ENCODE measurements at regions not wholly inside any gene's neighbourhood (a gene's known extent, or its start where the extent isn't known, plus 50 kb on each side); places are given as distances from the start of the nearest gene placed in this dataset.
"Not testable (repeated sequence)": the region's sequence is repeated elsewhere in the genome, so short reads cannot be mapped to it uniquely, and the experiment has no call there.

- Mint-ChIP-seq H3K27me3 (ENCODE audit: unreplicated experiment) (no peaks in the 10 kb centered on the region), H3K36me3 (ENCODE audit: unreplicated experiment) (no peaks in the 10 kb centered on the region), H3K4me3 (ENCODE audit: unreplicated experiment) (no peak overlapping the region), H3K4me1 (ENCODE audit: unreplicated experiment) (no peaks in the 10 kb centered on the region), H3K9me3 (ENCODE audit: unreplicated experiment) (no peaks in the 10 kb centered on the region), H3K27ac (ENCODE audit: unreplicated experiment) (no peak overlapping the region)
- no peak for DNase-seq (ENCODE audit: extremely low spot score, unreplicated experiment)
- TF ChIP-seq CTCF (IDR thresholded peaks at IDR 0.05) = no peak
Observed at GRCh38 chr4:31877429-31877828, 1157.3 kb downstream of the PCDH7 start.

GRCh38 chr4:31880837-31881236 is 1160.7 kb downstream of the PCDH7 start:
- not testable (repeated sequence) for DNase-seq (ENCODE audit: extremely low spot score, unreplicated experiment); H3K9me3 Mint-ChIP-seq (ENCODE audit: unreplicated experiment); H3K4me1 Mint-ChIP-seq (ENCODE audit: unreplicated experiment); H3K27ac Mint-ChIP-seq (ENCODE audit: unreplicated experiment); H3K36me3 Mint-ChIP-seq (ENCODE audit: unreplicated experiment); H3K4me3 Mint-ChIP-seq (ENCODE audit: unreplicated experiment); H3K27me3 Mint-ChIP-seq (ENCODE audit: unreplicated experiment)

GRCh38 chr4:31896349-31896748 is 1176.2 kb downstream of the PCDH7 start:
- H3K4me1 Mint-ChIP-seq (ENCODE audit: unreplicated experiment) = no peaks in the 10 kb centered on the region
- no peak for TF ChIP-seq CTCF (IDR thresholded peaks at IDR 0.05)
- H3K36me3 Mint-ChIP-seq (ENCODE audit: unreplicated experiment) = no peaks in the 10 kb centered on the region
- no peak for DNase-seq (ENCODE audit: extremely low spot score, unreplicated experiment)
- H3K4me3 Mint-ChIP-seq (ENCODE audit: unreplicated experiment) = no peak overlapping the region
- no peaks in the 10 kb centered on the region for H3K27me3 Mint-ChIP-seq (ENCODE audit: unreplicated experiment)
- H3K9me3 Mint-ChIP-seq (ENCODE audit: unreplicated experiment) = no peaks in the 10 kb centered on the region
- H3K27ac Mint-ChIP-seq (ENCODE audit: unreplicated experiment) = no peak overlapping the region

- no peak for DNase-seq (ENCODE audit: extremely low spot score, unreplicated experiment)
- Mint-ChIP-seq H3K36me3 (ENCODE audit: unreplicated experiment) (no peaks in the 10 kb centered on the region), H3K27me3 (ENCODE audit: unreplicated experiment) (no peaks in the 10 kb centered on the region), H3K4me3 (ENCODE audit: unreplicated experiment) (no peak overlapping the region), H3K9me3 (ENCODE audit: unreplicated experiment) (no peaks in the 10 kb centered on the region), H3K27ac (ENCODE audit: unreplicated experiment) (no peak overlapping the region), H3K4me1 (ENCODE audit: unreplicated experiment) (no peaks in the 10 kb centered on the region)
- TF ChIP-seq CTCF (IDR thresholded peaks at IDR 0.05) = no peak
Observed at GRCh38 chr4:31905363-31905762, 1185.2 kb downstream of the PCDH7 start.

GRCh38 chr4:31908261-31908660 is 1188.1 kb downstream of the PCDH7 start:
- no peak overlapping the region for H3K27ac Mint-ChIP-seq (ENCODE audit: unreplicated experiment)
- no peaks in the 10 kb centered on the region for H3K27me3 Mint-ChIP-seq (ENCODE audit: unreplicated experiment)

More at GRCh38 chr4:31908261-31908660, 1188.1 kb downstream of the PCDH7 start:
- Mint-ChIP-seq H3K4me1 (ENCODE audit: unreplicated experiment) (no peaks in the 10 kb centered on the region), H3K9me3 (ENCODE audit: unreplicated experiment) (no peaks in the 10 kb centered on the region), H3K4me3 (ENCODE audit: unreplicated experiment) (no peak overlapping the region), H3K36me3 (ENCODE audit: unreplicated experiment) (no peaks in the 10 kb centered on the region)
- DNase-seq (ENCODE audit: extremely low spot score, unreplicated experiment) = no peak
- TF ChIP-seq CTCF (IDR thresholded peaks at IDR 0.05) = no peak
